ENCODE measurements at regions not wholly inside any gene's neighbourhood (a gene's known extent, or its start where the extent isn't known, plus 50 kb on each side); places are given as distances from the start of the nearest gene placed in this dataset.

GRCh38 chr12:127268706-127269425, 998.1 kb upstream of the TMEM132C start:
- intact Hi-C loops (cut with DNase I) = no loop called here
- DNase-seq = no peak
- H3K27me3 ChIP-seq = no peaks in the 10 kb centered on the region
- H3K36me3 ChIP-seq = no peaks in the 10 kb centered on the region
- H3K4me3 ChIP-seq = no peak overlapping the region
- H3K27ac ChIP-seq = no peak overlapping the region
- ATAC-seq = no peak
- no peaks in the 10 kb centered on the region for H3K4me1 ChIP-seq
- no peak for TF ChIP-seq CTCF (IDR thresholded peaks at IDR 0.05)
- no peak for TF ChIP-seq POLR2A (IDR thresholded peaks at IDR 0.05)
- no peaks in the 10 kb centered on the region for H3K9me3 ChIP-seq
- 56% methylated on average over 5 of the region's 6 CpGs for WGBS (ENCODE audit: insufficient coverage, low coverage, low lambda C conversion rate, missing lambda C conversion rate)

- DNase-seq (no peak), ATAC-seq (peak in 1 of 4 donors; percentile 56)
- TF ChIP-seq CTCF (IDR thresholded peaks at IDR 0.05) (no peak), POLR2A (IDR thresholded peaks at IDR 0.05) (no peak)
- Histone ChIP-seq H3K4me1 (no peaks in the 10 kb centered on the region), H3K36me3 (no peaks in the 10 kb centered on the region), H3K27ac (no peak overlapping the region), H3K27me3 (no peaks in the 10 kb centered on the region), H3K9me3 (no peaks in the 10 kb centered on the region), H3K4me3 (no peak overlapping the region)
- 46% methylated on average over 3 of the region's 3 CpGs for WGBS (ENCODE audit: insufficient coverage, low coverage, low lambda C conversion rate, missing lambda C conversion rate)
- intact Hi-C loops (cut with DNase I) = no loop called here
Observed at GRCh38 chr12:127270193-127270592, 996.8 kb upstream of the TMEM132C start.

GRCh38 chr12:127271776-127272175, 995.2 kb upstream of the TMEM132C start:
- no peaks in the 10 kb centered on the region for H3K36me3 ChIP-seq
- no peak overlapping the region for H3K4me3 ChIP-seq
- intact Hi-C loops (cut with DNase I) = no loop called here
- TF ChIP-seq CTCF (IDR thresholded peaks at IDR 0.05) = no peak
- TF ChIP-seq POLR2A (IDR thresholded peaks at IDR 0.05) = no peak
- H3K27ac ChIP-seq = no peak overlapping the region
- H3K9me3 ChIP-seq = no peaks in the 10 kb centered on the region
- WGBS (ENCODE audit: insufficient coverage, low coverage, low lambda C conversion rate, missing lambda C conversion rate) = 86% methylated on average over 6 of the region's 10 CpGs
- DNase-seq = no peak
- H3K4me1 ChIP-seq = no peaks in the 10 kb centered on the region
- H3K27me3 ChIP-seq = no peaks in the 10 kb centered on the region
- ATAC-seq = no peak

- H3K4me1 ChIP-seq = no peaks in the 10 kb centered on the region
- TF ChIP-seq POLR2A (IDR thresholded peaks at IDR 0.05) (no peak), CTCF (IDR thresholded peaks at IDR 0.05) (no peak)
- ATAC-seq (no peak), DNase-seq (no peak)
- H3K27me3 ChIP-seq = no peaks in the 10 kb centered on the region
- intact Hi-C loops (cut with DNase I) = no loop called here
- WGBS (ENCODE audit: insufficient coverage, low coverage, low lambda C conversion rate, missing lambda C conversion rate) = 65% methylated on average over 2 of the region's 2 CpGs
- H3K9me3 ChIP-seq = no peaks in the 10 kb centered on the region
- no peaks in the 10 kb centered on the region for H3K36me3 ChIP-seq
- H3K4me3 ChIP-seq = no peak overlapping the region
- H3K27ac ChIP-seq = no peak overlapping the region
Observed at GRCh38 chr12:127272864-127273263, 994.1 kb upstream of the TMEM132C start.
